ENCODE measurements at regions not wholly inside any gene's neighbourhood (a gene's known extent, or its start where the extent isn't known, plus 50 kb on each side); places are given as distances from the start of the nearest gene placed in this dataset.

- TF ChIP-seq CTCF (IDR thresholded peaks at IDR 0.05) (no peak), POLR2A (IDR thresholded peaks at IDR 0.05) (no peak)
Observed at GRCh38 chr10:29713450-29713849, 78.7 kb upstream of the SVIL start.
